Stimulated activated CD4-positive, alpha-beta T cell treated with anti-CD3 and anti-CD28 coated beads, Interleukin-2, amount 100 ng/mL, for 48 hours (primary cell): ENCODE measurements at regions not wholly inside any gene's neighbourhood (a gene's known extent, or its start where the extent isn't known, plus 50 kb on each side); places are given as distances from the start of the nearest gene placed in this dataset.

Experiments
- DNase-seq, 2 donors: peaks; one replicate each; pipeline ENCODE4 v3.0.0-alpha.2; 2020

DNA sequence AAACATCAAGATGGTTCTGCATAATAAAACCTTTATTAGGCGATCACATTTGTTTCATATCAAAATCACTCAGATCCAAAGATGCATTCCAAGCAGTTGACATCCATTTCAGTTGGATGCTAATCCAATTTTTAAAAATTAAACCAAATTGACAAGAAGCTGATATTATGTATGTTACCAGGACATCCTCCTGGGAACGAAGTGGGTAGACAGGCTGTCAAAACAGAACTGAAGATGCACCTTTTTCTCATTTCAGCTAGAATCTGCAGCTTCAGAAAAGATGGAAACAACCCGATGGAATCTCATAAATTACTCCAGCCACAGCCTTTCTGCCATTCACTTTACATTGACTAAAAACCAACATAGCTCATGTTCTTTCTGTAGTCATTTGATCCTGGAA lies 268.4 kb downstream of the PLPP3 start:
- DNase-seq: no peak

DNA sequence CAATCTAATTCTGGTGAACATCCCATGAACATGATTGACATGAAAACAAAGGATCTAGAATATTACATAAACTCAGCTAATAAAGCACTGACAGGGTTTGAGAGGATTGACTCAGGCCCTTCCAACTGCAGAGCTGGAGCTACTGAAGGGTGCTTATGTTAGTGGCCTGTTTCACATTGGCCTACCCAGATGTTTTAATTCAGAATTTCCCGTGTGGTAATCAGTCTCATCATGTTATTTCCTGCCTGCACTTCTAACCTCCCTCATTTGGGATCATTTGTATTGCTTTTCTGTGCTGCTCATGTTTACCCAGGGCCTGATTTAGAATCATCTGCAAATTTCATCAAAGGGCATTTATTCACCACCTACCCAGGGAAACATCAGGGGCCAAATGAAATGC lies 270.3 kb downstream of the PLPP3 start:
- DNase-seq: no peak

- DNase-seq: no peak
Observed at GRCh38 chr1:56304975-56305374, 274.4 kb downstream of the PLPP3 start.

- DNase-seq: no peak
Observed at GRCh38 chr1:56303805-56304204, 275.6 kb downstream of the PLPP3 start.

DNA sequence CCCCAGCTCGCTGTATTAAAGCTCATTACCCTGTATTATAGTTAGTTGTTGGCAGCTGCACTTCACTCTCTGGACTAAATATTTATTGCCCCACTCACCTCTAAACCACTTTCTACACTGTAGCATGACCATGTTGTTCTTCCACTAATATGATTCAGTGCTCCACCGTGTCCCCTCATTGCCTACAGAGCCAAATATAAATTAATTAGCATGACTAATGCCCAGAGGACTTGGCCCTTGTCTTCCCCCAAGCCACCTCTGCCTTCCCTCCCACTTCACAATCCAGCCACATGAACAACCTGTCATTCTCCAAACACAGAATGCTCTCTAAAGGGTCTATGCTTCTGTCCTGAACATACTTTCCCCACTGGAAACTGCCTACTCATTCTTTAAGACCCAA lies 276.5 kb downstream of the PLPP3 start:
- DNase-seq: no peak

DNA sequence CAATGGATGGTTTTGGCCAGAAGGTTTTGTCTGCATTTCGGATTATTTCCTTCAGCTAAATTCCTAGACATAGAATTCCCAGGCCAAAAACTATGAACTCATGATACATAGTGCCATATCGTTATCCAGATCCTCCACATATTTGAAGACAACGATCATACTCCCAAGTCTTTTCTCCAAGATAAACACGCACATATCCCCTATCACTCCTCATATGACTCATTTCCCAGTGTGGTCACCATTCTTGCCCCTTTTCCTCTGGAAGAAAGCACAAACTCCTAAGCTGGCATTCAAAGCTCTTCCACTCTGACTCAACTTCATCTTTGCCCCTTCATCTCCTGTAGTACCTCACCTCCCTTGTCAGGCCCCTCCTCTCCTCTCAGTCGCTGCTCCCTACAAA lies 277.6 kb downstream of the PLPP3 start:
- DNase-seq: no peak

DNA sequence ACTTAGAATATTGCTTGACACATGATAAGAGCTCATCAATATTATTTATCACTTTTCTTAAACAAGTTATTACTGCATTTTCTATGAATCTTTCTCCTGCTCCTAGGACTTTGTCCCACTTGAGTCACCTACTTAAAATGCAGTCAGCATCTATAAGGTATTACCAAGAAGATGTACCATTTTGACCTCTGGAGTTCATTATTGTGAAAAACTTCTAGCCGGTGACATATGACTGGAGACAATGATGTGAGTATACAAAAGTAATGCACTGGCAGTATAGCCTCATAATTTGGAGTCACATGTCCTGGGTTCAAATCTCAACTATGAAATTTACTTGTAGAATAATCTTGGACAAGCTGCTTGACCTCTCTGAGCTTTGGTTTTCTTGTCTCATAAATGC lies 278.5 kb downstream of the PLPP3 start:
- DNase-seq: no peak

DNA sequence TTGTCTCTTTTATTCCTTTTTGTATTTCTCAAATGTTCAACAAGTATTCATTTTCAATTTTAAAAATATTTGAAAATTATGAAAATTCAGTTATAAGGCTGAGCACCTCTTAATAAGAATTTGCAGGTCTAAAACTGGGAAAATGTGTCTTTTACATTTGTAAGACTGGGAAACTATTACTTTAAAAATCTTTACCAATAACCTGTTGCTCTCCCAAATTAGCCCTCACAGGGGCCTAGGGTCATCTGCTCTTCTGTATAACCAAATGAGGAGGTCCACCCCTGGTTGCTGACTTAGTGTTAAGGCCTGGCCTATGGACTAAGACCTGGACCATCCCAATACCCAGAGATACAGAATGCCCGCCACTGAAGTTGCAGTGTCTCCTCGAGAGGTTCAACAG lies 280.5 kb downstream of the PLPP3 start:
- no peak for DNase-seq

GRCh38 chr1:56297904-56298303 lies 281.5 kb downstream of the PLPP3 start:
- no peak for DNase-seq

DNA sequence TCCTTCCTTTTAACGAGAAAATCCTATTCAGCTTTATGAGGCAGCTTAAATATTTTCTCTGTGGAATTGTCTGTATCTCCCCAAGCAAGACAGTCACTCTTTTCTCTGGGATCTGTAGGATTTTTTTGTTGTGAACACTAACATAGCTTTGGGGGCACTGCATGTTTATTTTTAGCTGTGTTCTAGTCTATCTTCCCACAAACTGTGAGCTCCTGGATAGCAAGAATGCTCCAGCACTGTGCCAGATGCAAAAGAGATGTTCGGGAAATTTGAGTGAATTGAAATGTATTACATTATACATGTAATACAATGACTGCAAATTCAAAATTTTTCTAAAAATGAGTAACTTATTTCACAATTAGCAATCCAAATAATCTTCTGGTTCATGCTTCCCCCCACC lies 282.2 kb downstream of the PLPP3 start:
- DNase-seq: no peak

DNA sequence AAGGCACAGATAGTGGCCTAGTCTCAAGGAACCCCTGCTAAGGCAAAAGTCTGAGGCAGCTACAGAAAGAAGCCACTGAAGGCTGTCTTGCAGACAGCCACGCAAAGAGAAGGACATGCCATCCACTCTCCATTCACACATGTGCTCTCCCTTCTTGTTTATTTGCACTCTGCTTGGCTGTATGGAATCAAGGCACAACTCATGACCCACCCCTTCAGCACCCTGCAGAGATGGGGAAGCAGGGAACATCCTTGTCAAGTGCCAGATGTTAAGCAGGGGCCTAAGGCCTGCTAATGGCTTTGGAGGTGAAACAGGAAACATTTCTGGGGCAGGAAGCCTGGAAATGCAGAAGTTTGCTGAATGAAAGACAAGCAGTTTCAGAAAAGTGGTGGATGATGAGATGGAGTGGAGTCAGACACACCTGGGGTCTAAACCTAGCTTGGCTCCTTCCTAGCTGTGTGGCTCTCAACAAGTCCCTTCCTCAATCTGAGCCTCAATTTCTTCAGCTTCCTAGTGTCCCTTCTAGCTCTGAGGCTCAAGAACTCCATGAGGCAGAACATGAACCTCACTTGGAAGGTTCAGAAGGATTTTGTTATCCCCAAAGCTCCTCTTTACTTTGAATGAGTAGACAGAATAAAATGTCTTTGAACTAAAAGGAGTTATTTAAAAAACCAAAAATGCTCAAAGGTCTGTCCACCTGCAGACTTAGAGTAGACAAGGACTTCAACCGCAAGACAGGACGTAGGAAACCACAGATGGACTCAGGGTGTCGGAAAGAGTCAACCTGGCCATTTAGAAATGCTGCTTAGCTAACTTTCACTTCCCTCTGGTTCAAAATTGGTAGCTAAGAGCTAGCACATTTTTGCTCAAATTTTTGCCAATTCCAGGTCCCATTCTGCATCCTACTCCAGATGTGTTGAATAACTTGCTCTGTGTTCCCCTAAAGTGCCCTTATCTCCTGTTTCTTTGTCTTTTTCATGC lies 283.1 kb downstream of the PLPP3 start:
- no peak for DNase-seq

- no peak for DNase-seq
Observed at GRCh38 chr1:56291374-56291919, 287.9 kb downstream of the PLPP3 start.

GRCh38 chr1:56289260-56289659 lies 290.1 kb downstream of the PLPP3 start:
- DNase-seq: no peak

DNA sequence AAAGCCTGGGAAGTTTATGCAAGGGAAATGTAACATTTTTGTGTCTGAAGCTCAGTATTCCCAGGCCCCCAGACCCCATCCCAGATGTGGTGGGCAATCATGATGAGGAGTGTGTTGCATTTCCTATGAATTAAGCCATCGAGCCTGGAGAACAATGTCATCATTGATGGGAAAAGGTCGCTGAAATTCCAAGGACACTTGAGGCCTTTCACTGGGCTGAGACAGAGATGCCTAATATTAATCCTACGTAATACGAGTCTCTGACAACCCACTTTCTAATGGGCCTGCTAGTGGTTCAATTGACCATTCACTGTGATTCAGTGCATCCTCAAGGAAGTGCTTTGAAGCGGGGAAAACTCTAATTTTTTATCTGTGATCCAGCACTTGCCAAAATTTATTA lies 291.6 kb downstream of the PLPP3 start:
- no peak for DNase-seq

DNA sequence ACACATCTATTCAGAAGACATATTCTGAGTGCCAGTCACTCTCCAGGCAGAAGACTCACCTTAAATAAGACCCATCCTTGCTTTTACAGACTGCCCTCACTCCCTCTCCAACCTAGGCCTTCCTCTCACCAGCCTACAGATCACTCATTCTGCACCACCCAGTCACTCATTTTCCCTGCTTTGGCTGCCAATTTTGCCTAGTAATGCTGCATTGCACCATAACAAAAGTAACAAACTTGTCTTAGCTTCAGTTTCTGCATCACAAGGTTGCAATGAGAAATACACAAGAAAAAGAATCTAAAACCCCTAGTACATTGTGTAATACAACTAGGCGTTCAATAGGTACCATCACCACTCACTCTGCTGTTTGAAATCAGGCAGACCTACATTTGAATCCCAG lies 292.4 kb downstream of the PLPP3 start:
- DNase-seq: no peak

- DNase-seq: no peak
Observed at GRCh38 chr1:56286506-56286905, 292.9 kb downstream of the PLPP3 start.

DNA sequence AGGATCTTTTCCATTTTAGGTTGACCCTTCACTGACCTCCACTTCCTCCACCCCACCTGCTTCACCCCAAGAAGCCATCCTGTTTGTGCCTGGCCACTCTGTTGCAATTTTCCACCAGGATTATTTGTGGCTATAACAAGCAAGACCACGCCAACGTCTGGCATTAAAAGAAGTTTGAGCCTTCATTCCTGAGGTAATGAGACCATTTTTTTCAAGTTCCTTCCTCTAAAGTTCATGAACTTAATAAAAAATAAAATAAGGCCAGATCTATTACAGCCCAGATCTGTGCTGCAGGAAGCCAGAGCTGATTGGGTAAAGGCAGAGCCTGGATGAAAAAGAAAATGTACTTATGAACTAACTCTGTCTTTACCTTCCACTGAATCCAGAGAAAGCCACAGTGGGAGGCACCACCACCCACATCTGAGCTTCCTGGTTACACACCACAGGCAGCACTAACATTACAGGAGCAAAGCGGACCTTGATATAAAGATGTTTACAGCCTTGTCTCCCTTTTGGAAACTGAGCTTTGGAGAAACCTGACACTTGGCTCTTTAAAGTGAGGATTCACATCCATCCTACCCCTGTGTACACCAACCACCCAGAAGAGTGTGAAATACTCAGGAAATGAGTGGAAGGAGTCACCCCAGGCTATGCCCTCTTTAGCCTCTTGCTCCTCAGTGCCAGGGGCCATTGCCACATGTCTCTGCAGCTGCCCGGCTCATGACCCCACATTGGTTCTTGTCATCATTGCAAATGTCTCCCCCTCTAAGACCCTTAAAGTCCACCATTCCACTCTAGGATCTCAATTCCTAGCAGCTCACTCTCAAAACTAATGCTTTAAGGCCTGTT lies 293.6 kb downstream of the PLPP3 start:
- no peak for DNase-seq

GRCh38 chr1:56284928-56285327 lies 294.4 kb downstream of the PLPP3 start:
- DNase-seq: no peak

GRCh38 chr1:56278061-56278460 lies 301.3 kb downstream of the PLPP3 start:
- no peak for DNase-seq

DNA sequence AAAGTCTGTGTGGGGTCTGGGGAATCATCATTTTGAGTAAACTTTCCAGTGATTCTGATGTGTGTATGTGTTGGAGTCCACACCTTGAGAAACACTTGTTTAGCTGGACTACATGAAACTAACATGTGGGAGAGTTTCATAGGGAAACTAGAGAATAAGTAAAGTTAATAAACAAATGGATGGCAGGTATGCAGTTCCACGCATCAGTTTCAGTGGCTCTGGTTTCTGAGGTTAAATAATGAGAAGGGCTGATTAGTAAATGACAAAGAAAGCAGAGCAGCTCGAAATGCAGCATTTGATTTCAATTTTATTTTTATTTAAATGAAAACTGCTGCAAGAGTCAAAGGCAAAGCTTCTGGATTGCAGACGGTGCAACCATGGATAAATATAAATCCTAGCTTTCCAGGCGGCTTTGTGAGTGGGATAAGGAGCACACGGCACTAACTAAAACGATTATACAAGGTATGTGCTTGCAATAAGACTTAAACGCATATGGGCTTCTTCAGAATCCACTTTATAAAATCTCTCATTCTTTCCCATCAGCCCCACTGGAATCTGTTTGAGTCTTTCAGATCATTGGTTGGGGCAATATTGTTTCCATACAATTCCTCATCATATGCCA lies 310.7 kb downstream of the PLPP3 start:
- DNase-seq: no peak

DNA sequence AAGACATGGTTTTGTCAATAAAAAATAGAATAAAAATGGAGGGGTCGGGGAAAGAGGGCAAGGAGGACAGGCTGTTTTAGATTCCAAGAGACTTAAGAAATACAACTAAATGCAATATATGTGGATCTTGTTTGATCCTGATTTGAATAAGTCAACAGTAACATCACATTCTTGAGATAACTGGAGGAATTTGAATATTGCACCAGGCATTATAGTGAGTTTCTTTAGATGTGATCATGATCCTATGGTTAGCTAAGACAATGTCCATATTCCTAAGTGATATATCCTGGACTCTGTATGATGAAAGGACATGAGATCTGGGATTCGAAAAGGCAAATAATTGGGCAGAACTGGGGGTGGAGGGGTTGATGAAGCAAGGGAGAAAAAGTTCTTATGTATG lies 311.8 kb downstream of the PLPP3 start:
- no peak for DNase-seq

DNA sequence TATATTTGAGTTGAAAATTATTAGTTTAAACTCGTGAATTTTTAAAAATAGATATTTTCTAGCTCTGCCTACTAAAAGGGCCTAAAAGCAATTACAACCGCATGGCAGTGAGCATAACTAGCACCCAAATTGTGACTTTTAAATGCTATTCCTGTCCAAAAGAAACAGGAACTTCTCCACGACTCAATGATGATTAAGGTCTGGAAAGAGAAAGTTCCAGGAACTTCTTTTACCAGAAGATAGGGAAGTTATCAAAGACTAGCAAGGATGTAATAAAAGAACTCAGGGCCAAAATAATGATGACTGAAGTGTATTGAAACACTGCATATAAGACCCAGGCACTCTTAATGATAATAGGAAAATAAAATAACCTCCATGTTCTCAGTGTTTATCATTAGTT lies 313.0 kb downstream of the PLPP3 start:
- DNase-seq: no peak

DNA sequence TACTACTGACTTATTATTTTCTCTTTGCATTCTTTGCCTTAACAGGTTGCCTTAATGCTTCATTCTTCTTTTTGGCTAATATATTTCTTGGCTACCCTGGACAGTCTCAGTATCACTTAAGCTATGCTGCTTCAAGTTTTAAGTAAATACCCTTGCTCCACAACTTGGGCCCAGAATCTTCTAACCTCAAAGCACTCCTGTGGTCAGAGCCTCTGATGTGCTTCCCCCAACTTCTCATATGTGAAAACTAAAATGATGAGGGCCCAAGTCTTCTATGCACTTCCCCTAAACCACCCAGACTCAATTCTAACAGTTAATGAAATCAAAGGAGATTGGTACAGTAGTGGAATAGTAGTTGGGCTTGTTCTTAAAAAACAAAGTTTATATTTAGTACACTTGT lies 314.1 kb downstream of the PLPP3 start:
- DNase-seq: no peak
